H9 (cell line): ENCODE measurements at regions not wholly inside any gene's neighbourhood (a gene's known extent, or its start where the extent isn't known, plus 50 kb on each side); places are given as distances from the start of the nearest gene placed in this dataset.

Source experiments
- DNase-seq: peaks from one replicate; pipeline ENCODE4 v3.0.0-alpha.2; 2017
- H2AFZ ChIP-seq: one replicate; pipeline ENCODE4 v1.6.1; 2013; ENCODE audit warnings: mild to moderate bottlenecking, low read length, control low read depth, moderate library complexity
- H2AK5ac ChIP-seq: 2 replicates; pipeline ENCODE4 v1.6.1; 2013; ENCODE audit warnings: low read length, control low read depth, mixed read lengths; ENCODE audit not compliant: insufficient read length
- H2BK120ac ChIP-seq: one replicate; pipeline ENCODE4 v1.6.1; 2013; ENCODE audit warnings: low read depth, mild to moderate bottlenecking, low read length, control low read depth, inconsistent platforms; ENCODE audit not compliant: poor library complexity, severe bottlenecking
- H2BK12ac ChIP-seq: 2 replicates; pipeline ENCODE4 v1.6.1; 2013; ENCODE audit warnings: low read length, control low read depth, mixed read lengths, low read depth; ENCODE audit not compliant: insufficient read length
- H2BK15ac ChIP-seq: 2 replicates; pipeline ENCODE4 v1.6.1; 2013; ENCODE audit warnings: low read depth, low read length, control low read depth
- H2BK20ac ChIP-seq: one replicate; pipeline ENCODE4 v1.6.1; 2013; ENCODE audit warnings: low read depth, mild to moderate bottlenecking, low read length, control low read depth, inconsistent platforms; ENCODE audit not compliant: poor library complexity, severe bottlenecking
- H2BK5ac ChIP-seq: 2 replicates; pipeline ENCODE4 v1.6.1; 2013; ENCODE audit warnings: low read length, control low read depth, mixed read lengths; ENCODE audit not compliant: insufficient read length
- H3K14ac ChIP-seq: 2 replicates; pipeline ENCODE4 v1.6.1; 2013; ENCODE audit warnings: low read length, control low read depth; ENCODE audit not compliant: insufficient read depth
- H3K18ac ChIP-seq: 2 replicates; pipeline ENCODE4 v1.6.1; 2013; ENCODE audit warnings: low read depth, mild to moderate bottlenecking, mixed read lengths, low read length, control low read depth; ENCODE audit not compliant: insufficient read length
- H3K23ac ChIP-seq: 2 replicates; pipeline ENCODE4 v1.6.1; 2013; ENCODE audit warnings: low read length, control low read depth, mixed read lengths, low read depth; ENCODE audit not compliant: insufficient read length
- H3K23me2 ChIP-seq: 2 replicates; pipeline ENCODE4 v1.6.1; 2013; ENCODE audit warnings: low read depth, mild to moderate bottlenecking, mixed read lengths, low read length, control low read depth; ENCODE audit not compliant: insufficient read length, poor library complexity, severe bottlenecking
- H3K27ac ChIP-seq: 2 replicates; pipeline ENCODE4 v1.5.1; 2013; ENCODE audit warnings: low read length, control low read depth, mixed read lengths, low read depth; ENCODE audit not compliant: insufficient read length
- H3K27me3 ChIP-seq: 2 replicates; pipeline ENCODE4 v1.6.1; 2013; ENCODE audit warnings: low read length, control low read depth, inconsistent platforms; ENCODE audit not compliant: insufficient read depth
- H3K4ac ChIP-seq: 2 replicates; pipeline ENCODE4 v1.6.1; 2013; ENCODE audit warnings: low read depth, mild to moderate bottlenecking, control low read depth, inconsistent platforms, low read length, moderate library complexity
- H3K4me1 ChIP-seq: 2 replicates; pipeline ENCODE4 v1.6.1; 2013; ENCODE audit warnings: low read length, control low read depth, inconsistent platforms; ENCODE audit not compliant: insufficient read depth
- H3K4me2 ChIP-seq: 2 replicates; pipeline ENCODE4 v1.6.1; 2013; ENCODE audit warnings: low read length, control low read depth, mixed read lengths; ENCODE audit not compliant: insufficient read length, insufficient read depth
- H3K56ac ChIP-seq: 2 replicates; pipeline ENCODE4 v1.6.1; 2013; ENCODE audit warnings: low read depth, mild to moderate bottlenecking, mixed read lengths, low read length, control low read depth; ENCODE audit not compliant: insufficient read length
- H3K79me1 ChIP-seq: 2 replicates; pipeline ENCODE4 v1.6.1; 2013; ENCODE audit warnings: low read depth, mild to moderate bottlenecking, moderate library complexity, low read length, control low read depth, inconsistent platforms; ENCODE audit not compliant: insufficient read depth, poor library complexity, severe bottlenecking
- H3K79me2 ChIP-seq: 2 replicates; pipeline ENCODE4 v1.6.1; 2013; ENCODE audit warnings: low read length, control low read depth, inconsistent platforms; ENCODE audit not compliant: insufficient read depth
- H3K9ac ChIP-seq: 2 replicates; pipeline ENCODE4 v1.6.1; 2013; ENCODE audit warnings: low read length, control low read depth, mixed read lengths; ENCODE audit not compliant: insufficient read length; ENCODE audit errors: extremely low read depth
- H3K9me3 ChIP-seq: one replicate; pipeline ENCODE4 v1.6.1; 2013; ENCODE audit warnings: low read depth, low read length, inconsistent platforms; ENCODE audit not compliant: control insufficient read depth
- H3T11ph ChIP-seq: one replicate; pipeline ENCODE4 v1.6.1; 2013; ENCODE audit warnings: mild to moderate bottlenecking, low read length, control low read depth, inconsistent platforms
- H4K20me1 ChIP-seq: one replicate; pipeline ENCODE4 v1.6.1; 2013; ENCODE audit not compliant: control insufficient read depth, insufficient read length, insufficient read depth
- H4K5ac ChIP-seq: 2 replicates; pipeline ENCODE4 v1.6.1; 2013; ENCODE audit warnings: low read depth, mild to moderate bottlenecking, mixed read lengths, low read length, control low read depth; ENCODE audit not compliant: insufficient read length
- H4K8ac ChIP-seq: replicated peaks from 2 replicates; pipeline ENCODE4 v1.6.1; 2013; ENCODE audit warnings: low read length, control low read depth, mixed read lengths, low read depth; ENCODE audit not compliant: insufficient read length
- H4K91ac ChIP-seq: 2 replicates; pipeline ENCODE4 v1.6.1; 2013; ENCODE audit warnings: low read depth, mild to moderate bottlenecking, moderate library complexity, mixed read lengths, low read length, control low read depth; ENCODE audit not compliant: insufficient read length
- H3K27ac Mint-ChIP-seq, 3 experiments: 2 replicates in 2 of 3; 3 replicates in 1 of 3; pipeline ENCODE4 v1.8.0; 2020 to 2021; ENCODE audit warnings: mixed read lengths in 3 of 3, mild to moderate bottlenecking in 1 of 3, moderate library complexity in 1 of 3
- H3K27me3 Mint-ChIP-seq: 2 replicates; pipeline ENCODE4 v1.8.0; 2021; ENCODE audit warnings: low read depth, mild to moderate bottlenecking, moderate library complexity, mixed read lengths
- H3K36me3 Mint-ChIP-seq, 3 experiments: 2 replicates in 2 of 3; 3 replicates in 1 of 3; pipeline ENCODE4 v1.8.0; 2020 to 2021; ENCODE audit warnings: low read depth in 3 of 3, mixed read lengths in 3 of 3; ENCODE audit not compliant: insufficient read depth in 1 of 3
- H3K4me1 Mint-ChIP-seq, 2 experiments: 2 replicates each; pipeline ENCODE4 v1.8.0; 2020; ENCODE audit warnings: mixed read lengths in 2 of 2
- H3K4me3 Mint-ChIP-seq, 2 experiments: 2 replicates in 1 of 2; 3 replicates in 1 of 2; pipeline ENCODE4 v1.8.0; 2020 to 2021; ENCODE audit warnings: mild to moderate bottlenecking in 2 of 2, mixed read lengths in 2 of 2, moderate library complexity in 1 of 2
- H3K9me3 Mint-ChIP-seq, 2 experiments: 2 replicates in 1 of 2; 3 replicates in 1 of 2; pipeline ENCODE4 v1.8.0; 2020; ENCODE audit warnings: mild to moderate bottlenecking in 2 of 2, mixed read lengths in 2 of 2, moderate library complexity in 1 of 2
- CTCF ChIP-seq: fragments of 200-600 bp; sonication (generic); conservative IDR thresholded peaks from 3 replicates; pipeline ENCODE4 v1.8.0; 2021; ENCODE audit warnings: antibody characterized with exemption, mild to moderate bottlenecking
- WGBS: extraction: QIAGEN DNeasy Blood & Tissue Kit; methylation state at CpG from one replicate; pipeline ENCODE4 v1.1.7; 2013; ENCODE audit warnings: missing lambda C conversion rate, low lambda C conversion rate, mixed read lengths; ENCODE audit not compliant: insufficient read length; ENCODE audit errors: extremely low coverage; 5-methylcytosine and 5-hydroxymethylcytosine counted together

- no peak overlapping the region for H4K5ac ChIP-seq
- H3K27ac ChIP-seq: no peak overlapping the region
- H3K79me2 ChIP-seq: no peaks in the 10 kb centered on the region
- H3K27me3 ChIP-seq: no peaks in the 10 kb centered on the region
- H2BK12ac ChIP-seq: no peak overlapping the region
- H3K4ac ChIP-seq: no peak overlapping the region
- H3K9me3 ChIP-seq: no peaks in the 10 kb centered on the region
- H3T11ph ChIP-seq: no peak overlapping the region
- no CpG with 5 or more reads among the region's 2 CpGs for WGBS
- no peak overlapping the region for H3K14ac ChIP-seq
- Mint-ChIP-seq H3K36me3 (no peaks in the 10 kb centered on the region; a peak in 1 of 7 replicates), H3K4me3 (no peak overlapping the region), H3K27me3 (no peaks in the 10 kb centered on the region; the same call in 1 of the 2 replicates), H3K4me1 (no peaks in the 10 kb centered on the region), H3K27ac (no peak overlapping the region), H3K9me3 (no peaks in the 10 kb centered on the region; a peak in 1 of 5 replicates)
- H3K23ac ChIP-seq: no peak overlapping the region
- no peak overlapping the region for H2BK20ac ChIP-seq
- no peak overlapping the region for H3K18ac ChIP-seq
- no peak overlapping the region for H2BK15ac ChIP-seq
- no peak overlapping the region for H2BK5ac ChIP-seq
- H3K4me2 ChIP-seq: no peak overlapping the region
- no peaks in the 10 kb centered on the region for H4K20me1 ChIP-seq
- no peak overlapping the region for H2AFZ ChIP-seq
- no peak overlapping the region for H3K9ac ChIP-seq
- no peak for DNase-seq
- H4K91ac ChIP-seq: no peak overlapping the region
- H3K23me2 ChIP-seq: no peaks in the 10 kb centered on the region
- no peak overlapping the region for H2AK5ac ChIP-seq
- TF ChIP-seq CTCF: no peak
- H3K79me1 ChIP-seq: no peaks in the 10 kb centered on the region
- no peaks in the 10 kb centered on the region for H3K4me1 ChIP-seq
- H2BK120ac ChIP-seq: no peak overlapping the region
- H3K56ac ChIP-seq: no peak overlapping the region
- no peak overlapping the region for H4K8ac ChIP-seq
Observed at GRCh38 chr14:42013559-42013958, 406.9 kb downstream of the LRFN5 start.
